Heart right ventricle (tissue), 16 donors: ENCODE measurements at regions not wholly inside any gene's neighbourhood (a gene's known extent, or its start where the extent isn't known, plus 50 kb on each side); places are given as distances from the start of the nearest gene placed in this dataset.

ENCODE experiments used
- ATAC-seq, 8 donors: fragments of 200-7000 bp; cut with Tn5 transposase; one replicate each; pipeline ENCODE4 v1.9.1; 2020; ENCODE audit warnings: mild to moderate bottlenecking in 8 of 8, moderate library complexity in 8 of 8, moderate number of reproducible peaks in 1 of 8
- DNase-seq, 2 donors: peaks; one replicate each; pipeline ENCODE4 v3.0.0-alpha.2; 2020
- H3K27ac ChIP-seq, 10 donors: fragments of 200-600 bp; sonication (generic) in 2 of 10; one replicate each; pipeline versions ENCODE4 v1.5.0 to v1.8.0; 2020 to 2022; ENCODE audit warnings: mild to moderate bottlenecking in 3 of 10
- H3K27me3 ChIP-seq, 7 donors: fragments of 200-600 bp; one replicate each; pipeline ENCODE4 v1.8.0; 2021 to 2022; ENCODE audit warnings: mild to moderate bottlenecking in 2 of 7
- H3K36me3 ChIP-seq, 9 donors: fragments of 200-600 bp; sonication (generic) in 1 of 9; one replicate each; pipeline versions ENCODE4 v1.5.0 to v1.8.0; 2020 to 2022; ENCODE audit warnings: mild to moderate bottlenecking in 2 of 9
- H3K4me1 ChIP-seq, 9 donors: fragments of 200-600 bp; sonication (generic) in 1 of 9; one replicate each; pipeline versions ENCODE4 v1.5.0 to v1.8.0; 2020 to 2022; ENCODE audit warnings: mild to moderate bottlenecking in 4 of 9
- H3K4me3 ChIP-seq, 10 donors: fragments of 200-600 bp; sonication (generic) in 2 of 10; one replicate each; pipeline versions ENCODE4 v1.5.0 to v1.8.0; 2020 to 2022; ENCODE audit warnings: mild to moderate bottlenecking in 7 of 10, moderate library complexity in 2 of 10
- H3K9me3 ChIP-seq, 11 donors: fragments of 200-600 bp in 10 of 11; sonication (generic) in 2 of 11; one replicate each; pipeline versions ENCODE4 v1.5.0 to v1.8.0; 2013 to 2022; ENCODE audit warnings: mild to moderate bottlenecking in 2 of 11, control low read depth in 1 of 11, moderate library complexity in 1 of 11
- WGBS, 2 donors: extraction: QIAGEN DNeasy Blood & Tissue Kit; methylation state at CpG; one replicate each; pipeline ENCODE4 v1.1.7; 2013; ENCODE audit warnings: inconsistent platforms in 1 of 2; 5-methylcytosine and 5-hydroxymethylcytosine counted together
- intact Hi-C, 10 donors: fragments of 100-400 bp; cut with DNase I; formaldehyde crosslinking; loops; one replicate each; pipeline versions ENCODE4 v1.11.1 to v1.14.2; 2022
- TF ChIP-seq, protein P1 (sequence below), 9 donors: fragments of 200-600 bp; sonication (generic) in 2 of 9; IDR thresholded peaks; one replicate each; pipeline versions ENCODE4 v1.5.0 to v1.8.0; 2021 to 2022; ENCODE audit warnings: antibody characterized with exemption in 9 of 9, mild to moderate bottlenecking in 5 of 9, moderate library complexity in 1 of 9
- donor health status: Arrhythmogenic right ventricular cardiomyopathy.
- donor health status: ischemic (EF 13 %, LVEDD 7.1; RV severe dilation, severe dysfunction).
- donor health status: healthy with polysubstance abuse.
- donor health status: DM: no; HTN: yes; CAD: no.
- donor health status: DM: no; HTN: no; CAD: no.
- donor health status: ischemic (EF 25% LVEDD 6.9; RV normal size, moderate dysfunction).
- donor health status: ischemic (EF 25% LVEDD 5.7; RV mildly dilated, moderate dysfunction).
- donor health status: healthy.
- donor health status: DM: yes; HTN: yes; CAD: no.
- donor health status: Ischemic cardiomyopathy.
- donor health status: ischemic (EF 35%, LVEDD 5.7; RV mildly dilated, moderate dysfunction).
- donor health status: nonischemic (EF 11% LVEDD 7.7; RV severe dilation, severe dysfunction).
- donor health status: DM: yes; HTN: yes; CAD: no.
- donor health status: PGD.
- donor health status: ischemic (EF 29% LVEDD 5.4; RV normal size, mild dysfunction).
- donor health status: nonischemic (EF 23%, LVEDD 6.1; RV moderate dilation, normal function).

DNA sequence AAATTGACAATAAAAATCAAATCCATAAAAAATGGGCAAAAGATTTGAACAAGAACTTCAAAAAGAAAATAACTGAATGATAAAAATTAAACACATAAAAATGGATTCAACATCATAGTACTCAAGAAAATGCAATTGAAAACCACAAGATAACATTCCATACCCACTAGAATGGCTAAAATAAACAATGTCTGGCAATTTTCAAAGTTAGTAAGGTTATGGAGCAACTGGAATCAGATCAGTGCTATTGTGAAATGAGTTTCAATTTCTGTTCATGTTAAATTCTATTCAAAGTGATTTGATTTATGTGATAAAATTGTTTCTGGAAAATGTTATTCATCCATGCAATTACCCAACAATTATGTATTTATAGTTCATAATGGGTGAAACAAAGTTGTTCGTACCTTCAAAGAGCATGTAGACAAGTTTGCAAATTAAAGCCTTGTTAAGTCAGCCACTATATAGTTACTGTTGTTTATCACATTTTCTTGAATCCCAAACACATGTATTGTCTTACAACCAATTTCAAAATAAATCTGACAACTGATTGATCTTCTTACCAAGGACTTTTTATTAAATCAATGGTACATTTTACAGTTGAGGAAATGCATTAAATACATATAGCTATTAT is 151.5 kb upstream of the CENPW start:
- H3K4me3 ChIP-seq, result no peak overlapping the region
- no peak overlapping the region for H3K27ac ChIP-seq
- WGBS, 2 donors, result 48 to 77% methylated on average over 1 of the region's 1 CpG
- H3K27me3 ChIP-seq, result no peaks in the 10 kb centered on the region
- H3K4me1 ChIP-seq, result no peaks in the 10 kb centered on the region
- intact Hi-C loops, result no loop called here
- ATAC-seq (no peak), DNase-seq (no peak)
- H3K36me3 ChIP-seq, result no peaks in the 10 kb centered on the region
- TF ChIP-seq, protein P1, sequence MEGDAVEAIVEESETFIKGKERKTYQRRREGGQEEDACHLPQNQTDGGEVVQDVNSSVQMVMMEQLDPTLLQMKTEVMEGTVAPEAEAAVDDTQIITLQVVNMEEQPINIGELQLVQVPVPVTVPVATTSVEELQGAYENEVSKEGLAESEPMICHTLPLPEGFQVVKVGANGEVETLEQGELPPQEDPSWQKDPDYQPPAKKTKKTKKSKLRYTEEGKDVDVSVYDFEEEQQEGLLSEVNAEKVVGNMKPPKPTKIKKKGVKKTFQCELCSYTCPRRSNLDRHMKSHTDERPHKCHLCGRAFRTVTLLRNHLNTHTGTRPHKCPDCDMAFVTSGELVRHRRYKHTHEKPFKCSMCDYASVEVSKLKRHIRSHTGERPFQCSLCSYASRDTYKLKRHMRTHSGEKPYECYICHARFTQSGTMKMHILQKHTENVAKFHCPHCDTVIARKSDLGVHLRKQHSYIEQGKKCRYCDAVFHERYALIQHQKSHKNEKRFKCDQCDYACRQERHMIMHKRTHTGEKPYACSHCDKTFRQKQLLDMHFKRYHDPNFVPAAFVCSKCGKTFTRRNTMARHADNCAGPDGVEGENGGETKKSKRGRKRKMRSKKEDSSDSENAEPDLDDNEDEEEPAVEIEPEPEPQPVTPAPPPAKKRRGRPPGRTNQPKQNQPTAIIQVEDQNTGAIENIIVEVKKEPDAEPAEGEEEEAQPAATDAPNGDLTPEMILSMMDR (IDR thresholded peaks at IDR 0.05), result no peak
- H3K9me3 ChIP-seq, result peaks cover 0 to 12% (median 0%) of the 10 kb centered on the region in 11 donors

DNA sequence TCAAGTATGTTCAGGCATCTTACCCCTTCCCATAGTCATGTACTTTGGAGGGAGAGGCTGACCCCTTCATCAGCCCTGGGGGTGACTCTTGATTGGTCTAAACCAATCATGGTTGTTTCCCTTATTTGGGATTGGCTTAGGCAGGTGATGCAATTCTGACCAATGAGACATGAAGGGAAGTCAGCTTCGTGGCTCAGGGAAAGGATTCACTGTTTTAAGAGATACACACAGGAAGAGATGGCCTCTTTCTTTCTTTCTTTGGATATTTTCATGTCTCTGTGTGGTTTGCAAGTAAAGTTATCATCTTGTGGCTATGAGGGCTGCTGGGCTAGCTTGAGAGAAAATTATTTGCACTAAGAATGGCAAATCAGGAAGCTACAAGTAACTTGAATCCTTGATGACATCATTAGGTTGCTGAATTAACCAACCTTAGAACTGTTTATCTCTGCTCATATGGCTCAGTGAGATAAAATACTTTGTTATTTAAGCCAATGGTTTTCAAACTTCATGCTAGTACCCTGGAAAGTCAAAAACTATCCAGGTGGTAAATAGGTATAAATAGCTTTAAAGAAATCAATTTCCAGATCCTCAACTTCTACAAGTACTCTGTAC is 144.2 kb upstream of the CENPW start:
- TF ChIP-seq, protein P1 (IDR thresholded peaks at IDR 0.05), result no peak
- no peaks in the 10 kb centered on the region for H3K27me3 ChIP-seq
- DNase-seq (no peak), ATAC-seq (no peak)
- no peak overlapping the region for H3K27ac ChIP-seq
- 52 to 76% methylated on average over 1 of the region's 1 CpG for WGBS, 2 donors
- intact Hi-C loops, result no loop called here
- H3K36me3 ChIP-seq, result no peaks in the 10 kb centered on the region
- H3K4me3 ChIP-seq, result no peak overlapping the region
- H3K4me1 ChIP-seq, result no peaks in the 10 kb centered on the region
- H3K9me3 ChIP-seq, result peaks cover 0 to 12% (median 0%) of the 10 kb centered on the region in 11 donors

DNA sequence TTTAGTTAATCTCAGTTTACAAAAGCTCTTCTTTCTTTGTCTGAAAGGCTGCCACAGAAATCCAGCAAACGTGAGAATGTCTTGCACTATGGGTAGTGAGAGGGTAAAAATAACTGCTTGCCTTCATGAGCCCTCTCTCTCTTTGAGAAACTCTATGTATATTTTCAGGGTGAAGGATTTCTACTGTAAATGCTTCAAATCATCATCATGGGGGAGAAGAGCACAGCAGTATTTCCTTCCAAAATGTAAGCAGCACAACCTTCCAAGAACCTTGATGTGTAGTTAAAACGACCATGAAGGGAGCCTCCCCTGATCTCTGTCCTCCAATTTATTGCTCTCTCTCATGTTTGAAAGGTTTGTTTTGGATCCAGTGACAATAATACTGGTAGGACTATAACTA is 141.3 kb upstream of the CENPW start:
- intact Hi-C loops, result no loop called here

DNA sequence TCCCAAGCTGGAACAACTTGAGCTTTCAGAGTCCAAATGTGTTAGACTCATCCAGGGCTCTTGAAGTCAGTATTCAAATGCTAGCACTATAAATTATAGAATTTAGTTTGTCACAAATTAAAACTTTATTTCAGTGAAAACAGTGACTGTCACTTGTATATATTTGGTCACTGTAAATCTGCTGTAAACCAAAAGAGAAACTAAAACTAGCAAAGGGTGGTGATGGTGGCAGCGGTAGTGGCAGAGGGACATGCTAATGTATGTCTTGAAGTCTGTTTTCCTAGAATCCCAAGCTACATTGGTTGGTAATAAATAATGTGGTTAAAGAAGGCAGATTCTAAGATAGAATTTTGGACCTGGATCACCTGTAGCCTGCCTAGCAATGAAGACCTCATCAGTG is 140.4 kb upstream of the CENPW start:
- Histone ChIP-seq H3K36me3 (no peaks in the 10 kb centered on the region), H3K4me1 (no peaks in the 10 kb centered on the region), H3K4me3 (no peak overlapping the region), H3K27me3 (no peaks in the 10 kb centered on the region), H3K27ac (no peak overlapping the region), H3K9me3 (no peaks in the 10 kb centered on the region)
- DNase-seq, result no peak
- intact Hi-C loops, result no loop called here
- ATAC-seq, result no peak
- 92 to 97% methylated on average over 1 of the region's 1 CpG for WGBS, 2 donors
- TF ChIP-seq, protein P1 (IDR thresholded peaks at IDR 0.05), result no peak

More for the DNA sequence above, 141.3 kb upstream of the CENPW start:
- no peaks in the 10 kb centered on the region for H3K9me3 ChIP-seq
- TF ChIP-seq, protein P1 (IDR thresholded peaks at IDR 0.05), result no peak
- H3K36me3 ChIP-seq, result no peaks in the 10 kb centered on the region
- no peak for ATAC-seq
- no peak overlapping the region for H3K4me3 ChIP-seq
- no peak overlapping the region for H3K27ac ChIP-seq
- H3K4me1 ChIP-seq, result no peaks in the 10 kb centered on the region
- DNase-seq, result no peak
- 65 to 67% methylated on average over 2 of the region's 2 CpGs for WGBS, 2 donors
- no peaks in the 10 kb centered on the region for H3K27me3 ChIP-seq
